Hippocampal formation (tissue), 2 donors: ENCODE measurements at regions not wholly inside any gene's neighbourhood (a gene's known extent, or its start where the extent isn't known, plus 50 kb on each side); places are given as distances from the start of the nearest gene placed in this dataset.
"Not testable (repeated sequence)": the region's sequence is repeated elsewhere in the genome, so short reads cannot be mapped to it uniquely, and the experiment has no call there.

Experiments
- DNase-seq, 2 donors: peaks; one replicate each; lab custom pipeline; 2025; lab: John Stamatoyannopoulos, UW

GRCh38 chr18:55964171-55964570 lies 376.2 kb upstream of the TCF4 start:
- no peak for DNase-seq

DNA sequence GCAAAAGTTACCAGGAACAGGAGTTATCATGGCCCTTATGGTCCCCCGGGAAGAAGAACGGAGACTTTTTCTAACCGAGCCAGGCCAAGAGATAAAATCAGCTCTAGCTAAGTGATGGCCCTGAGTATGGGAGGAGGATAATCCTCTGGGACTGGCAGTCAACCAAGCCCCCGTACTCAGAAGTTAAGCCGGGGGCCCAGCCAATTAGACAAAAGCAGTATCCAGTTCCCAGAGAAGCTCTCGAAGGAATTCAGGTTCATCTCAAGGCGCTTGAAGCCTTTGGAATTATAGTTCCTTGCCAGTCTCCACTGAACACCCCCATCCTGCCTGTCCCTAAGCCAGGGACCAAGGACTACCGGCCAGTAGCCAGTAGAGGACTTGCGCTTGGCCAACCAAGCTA lies 365.3 kb upstream of the TCF4 start:
- no peak for DNase-seq

DNA sequence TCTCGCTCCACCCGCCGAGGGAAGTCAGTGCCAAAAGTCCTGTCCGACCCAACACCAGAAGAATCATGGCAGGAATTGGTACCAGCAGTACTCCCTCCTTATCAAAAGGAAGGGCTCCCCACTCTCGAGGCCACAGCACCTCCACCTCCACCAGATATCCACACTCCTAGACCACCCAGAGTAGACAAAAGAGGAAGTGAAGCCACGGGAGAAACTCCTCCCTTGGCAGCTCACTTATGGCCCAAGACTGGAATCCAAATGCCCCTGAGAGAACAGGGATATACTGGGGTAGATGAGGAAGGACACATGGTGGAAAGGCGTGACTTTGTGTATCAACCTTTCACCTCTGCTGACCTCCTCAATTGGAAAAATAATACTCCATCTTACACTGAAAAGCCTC lies 363.7 kb upstream of the TCF4 start:
- DNase-seq = not testable (repeated sequence)

DNA sequence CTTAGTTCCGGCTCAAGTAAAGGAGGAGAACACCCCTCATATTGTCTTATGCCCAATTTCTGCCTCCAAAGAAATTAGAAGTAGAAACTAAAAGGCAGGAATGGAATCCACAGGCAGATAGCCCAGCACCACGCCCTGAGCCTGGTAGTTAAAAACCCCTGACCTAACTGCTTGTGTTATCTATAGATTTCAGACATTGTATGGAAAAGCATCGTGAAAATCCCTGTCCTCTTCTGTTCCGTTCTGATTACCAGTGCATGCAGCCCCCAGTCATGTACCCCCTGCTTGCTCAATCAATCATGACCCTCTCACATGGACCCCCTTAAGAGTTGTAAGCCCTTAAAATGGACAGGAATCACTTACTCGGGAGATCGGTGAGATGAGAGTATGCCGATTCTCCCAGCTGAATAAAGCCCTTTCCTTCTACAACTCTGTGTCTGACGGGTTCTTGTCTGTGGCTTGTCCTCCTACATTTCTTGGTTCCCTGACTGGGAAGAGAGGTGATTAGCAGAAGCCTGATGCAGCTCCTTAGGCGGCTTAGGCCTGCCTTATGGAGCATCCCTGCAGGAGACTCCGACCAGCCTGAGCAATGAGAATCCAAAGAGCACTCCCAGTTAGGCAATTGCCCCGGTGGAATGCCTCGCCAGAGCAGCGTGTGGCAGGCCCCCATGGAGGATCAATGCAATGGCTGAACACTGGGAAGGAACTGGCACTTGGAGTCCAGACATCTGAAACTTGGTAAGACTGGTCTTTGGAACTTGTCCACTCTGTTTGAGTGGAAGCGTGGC lies 362.6 kb upstream of the TCF4 start:
- no peak for DNase-seq

DNA sequence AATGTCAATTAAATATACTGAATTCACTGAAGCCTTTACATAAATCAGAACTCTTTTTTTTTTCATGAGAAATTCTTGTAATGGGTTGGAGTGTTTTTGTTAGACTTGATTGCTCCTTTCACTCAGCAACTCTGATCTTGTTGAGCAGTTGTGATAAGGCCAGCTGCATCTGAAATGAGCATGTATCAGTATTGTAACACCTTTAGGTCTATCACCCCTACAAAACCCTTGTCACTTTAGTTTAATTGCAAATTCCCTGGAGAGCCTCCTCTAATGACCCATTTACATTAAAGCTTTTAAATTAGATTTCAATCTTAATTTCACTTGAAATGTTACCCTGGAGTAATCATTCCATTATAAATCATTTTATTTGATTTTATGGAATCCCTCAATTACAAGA lies 346.8 kb upstream of the TCF4 start:
- DNase-seq = no peak

- no peak for DNase-seq
Measured at GRCh38 chr18:55932675-55933074, 344.7 kb upstream of the TCF4 start.

GRCh38 chr18:55927831-55928230 lies 339.8 kb upstream of the TCF4 start:
- no peak for DNase-seq

DNA sequence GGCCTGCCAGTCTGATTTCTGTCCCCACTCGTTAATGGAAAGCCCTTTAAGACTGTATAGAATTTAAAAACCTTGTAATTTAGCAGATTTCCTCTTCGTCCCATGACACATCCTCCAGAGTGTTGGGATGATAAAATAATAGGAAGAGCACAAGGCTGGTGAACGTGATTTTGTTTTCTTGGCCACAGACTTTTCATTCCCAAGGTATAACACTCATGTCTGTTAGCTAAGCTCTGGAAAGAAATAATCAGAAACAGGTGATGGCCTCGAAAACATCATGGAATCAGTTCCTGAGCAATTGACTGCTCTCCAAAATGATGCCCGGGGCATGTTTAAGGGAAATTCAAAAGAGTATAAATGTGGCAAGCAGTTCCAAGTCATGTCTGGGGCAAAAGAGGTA lies 337.8 kb upstream of the TCF4 start:
- DNase-seq = no peak

GRCh38 chr18:55920063-55920462 lies 332.1 kb upstream of the TCF4 start:
- no peak for DNase-seq

- DNase-seq = no peak
Measured at GRCh38 chr18:55918444-55918843, 330.5 kb upstream of the TCF4 start.

- DNase-seq = no peak
Measured at GRCh38 chr18:55912919-55913318, 324.9 kb upstream of the TCF4 start.

DNA sequence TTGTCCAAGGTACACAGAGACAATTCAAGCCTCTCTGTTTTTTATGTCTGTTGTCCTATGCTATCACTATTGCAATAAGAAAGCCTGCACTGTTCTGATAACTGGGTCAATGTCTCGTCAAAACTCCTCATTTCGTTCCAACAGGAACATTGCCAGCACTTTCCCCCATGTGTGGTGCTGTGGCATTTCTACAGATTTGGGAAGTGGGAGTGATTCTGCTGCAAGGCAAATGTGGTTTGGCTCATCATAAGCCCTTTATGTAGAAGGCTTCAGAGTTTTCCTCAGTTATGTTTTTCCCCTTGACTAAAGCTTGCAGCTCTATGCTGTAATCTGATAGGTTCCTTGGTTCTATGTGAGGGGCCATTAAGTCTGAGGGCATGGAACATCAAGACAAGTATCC lies 324.1 kb upstream of the TCF4 start:
- no peak for DNase-seq

DNA sequence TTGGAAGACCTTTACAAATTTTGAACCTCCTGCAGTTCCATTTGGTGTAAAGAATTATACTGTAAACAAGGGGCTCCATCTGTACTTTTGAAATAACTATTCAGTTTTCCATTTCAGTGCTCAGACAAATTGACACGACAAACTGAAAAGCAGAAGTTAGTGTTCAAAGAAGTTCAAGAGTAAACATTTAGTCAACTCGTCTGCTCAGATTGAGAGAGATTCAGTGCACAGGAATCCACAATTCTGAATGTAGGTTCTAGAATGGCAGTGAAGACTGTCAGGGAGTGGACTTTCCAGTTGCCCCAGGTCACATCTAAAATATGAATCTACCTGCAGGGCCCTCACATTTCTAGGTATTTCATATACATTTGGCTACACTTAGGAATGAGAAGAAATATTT lies 322.3 kb upstream of the TCF4 start:
- DNase-seq = no peak

DNA sequence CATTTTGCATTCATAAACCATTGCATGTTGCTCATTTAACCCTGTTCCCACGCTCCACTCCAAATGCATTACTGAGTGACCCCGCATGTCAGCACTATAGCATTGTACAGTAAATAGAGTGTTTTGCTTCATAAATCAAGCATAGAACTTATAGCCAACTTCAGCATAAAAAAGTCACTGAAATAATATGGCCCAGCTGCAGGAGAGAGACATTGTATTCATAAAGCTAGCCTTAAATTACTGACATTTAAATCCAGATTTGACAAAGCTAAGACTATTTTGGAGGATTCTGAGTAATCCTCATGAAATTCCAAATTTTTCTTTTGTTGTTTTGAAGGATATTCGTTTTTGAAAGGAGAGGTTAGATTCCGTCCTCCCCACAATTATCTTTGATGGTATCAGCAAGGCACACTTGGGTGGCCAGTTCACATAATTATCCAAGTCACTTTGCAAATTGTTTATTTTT lies 320.9 kb upstream of the TCF4 start:
- no peak for DNase-seq

- DNase-seq = no peak
Measured at GRCh38 chr18:55907453-55908175, 319.6 kb upstream of the TCF4 start.

DNA sequence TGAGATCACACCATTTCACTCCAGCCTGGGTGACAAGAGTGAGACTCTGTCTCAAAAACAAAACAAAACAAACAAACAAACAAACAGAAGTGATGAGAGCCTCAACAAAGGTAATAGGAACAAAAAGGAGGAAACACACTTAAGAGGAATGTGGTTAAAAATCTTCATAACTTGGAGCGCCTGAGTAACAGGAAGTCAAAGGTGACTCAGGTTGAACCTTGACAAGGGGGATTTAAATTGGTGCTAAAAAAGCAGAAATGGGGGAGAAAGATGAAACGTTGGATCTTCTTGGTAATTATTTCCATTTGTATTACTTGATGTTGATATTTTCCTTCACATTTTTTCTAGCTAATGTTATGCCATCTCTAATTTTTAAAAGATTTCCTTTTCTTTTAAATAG lies 318.5 kb upstream of the TCF4 start:
- no peak for DNase-seq

DNA sequence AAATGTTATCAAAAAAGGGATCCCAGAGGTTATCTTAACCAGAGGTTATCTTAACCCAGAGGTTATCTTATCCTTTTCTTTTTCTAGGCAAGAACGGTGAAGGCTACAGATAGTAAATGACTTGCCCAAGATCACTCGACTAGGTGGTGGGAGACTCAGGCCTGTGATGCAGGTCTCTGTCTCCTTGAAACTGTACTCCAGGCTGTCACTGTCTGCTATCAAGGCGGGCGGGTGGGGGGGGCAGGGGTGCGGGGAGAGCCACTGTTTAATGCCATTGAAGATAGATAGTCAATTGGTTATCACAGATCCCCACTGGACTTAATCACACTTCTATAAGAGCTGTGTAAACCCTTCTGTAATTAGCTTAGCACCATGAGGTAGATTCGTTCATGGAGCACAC lies 315.9 kb upstream of the TCF4 start:
- no peak for DNase-seq

DNA sequence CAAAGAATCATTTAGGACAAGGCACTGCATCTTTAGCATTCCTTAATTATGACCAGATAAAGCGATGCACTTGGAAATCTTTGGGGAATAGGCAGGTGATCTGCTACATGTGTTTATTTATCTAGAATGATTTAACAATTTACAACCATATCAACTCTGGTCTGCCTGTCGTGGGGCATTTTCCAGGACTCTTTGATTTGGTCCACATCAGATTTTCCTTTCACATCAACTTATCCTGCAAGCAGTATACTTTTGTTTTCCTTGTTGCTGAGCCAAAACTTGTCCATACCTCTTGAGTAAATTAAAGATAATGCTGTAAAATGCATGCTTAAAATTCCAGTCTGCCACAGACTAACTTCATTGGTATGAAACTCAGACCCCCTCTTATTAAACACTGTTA lies 312.4 kb upstream of the TCF4 start:
- DNase-seq = no peak

DNA sequence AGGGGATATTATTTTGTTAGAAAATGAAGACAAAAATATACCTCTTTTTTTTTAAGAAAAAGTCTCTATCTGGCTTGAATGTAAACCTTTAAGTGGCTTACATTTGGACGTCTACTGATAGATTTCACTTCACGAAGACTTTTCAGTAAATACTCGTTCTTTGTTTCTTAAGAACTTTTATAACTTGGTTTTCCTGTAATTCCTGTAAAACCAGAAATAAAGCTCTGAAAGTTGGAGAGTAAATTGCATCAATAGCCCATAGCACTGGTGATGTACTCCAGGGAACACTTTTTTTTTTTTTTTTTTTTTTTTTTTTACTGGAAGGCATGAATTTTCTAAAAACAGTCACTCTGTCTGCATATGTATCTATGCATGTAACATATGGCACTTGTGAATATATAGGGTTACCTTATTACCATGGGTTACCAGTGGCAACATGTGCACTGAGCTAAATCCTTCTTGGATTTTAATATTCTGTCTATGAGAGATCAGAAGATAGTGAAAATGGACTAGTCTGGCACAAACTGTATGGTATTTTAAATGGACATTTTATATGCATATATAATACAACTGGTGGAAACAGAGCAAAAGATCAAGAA lies 309.2 kb upstream of the TCF4 start:
- no peak for DNase-seq

DNA sequence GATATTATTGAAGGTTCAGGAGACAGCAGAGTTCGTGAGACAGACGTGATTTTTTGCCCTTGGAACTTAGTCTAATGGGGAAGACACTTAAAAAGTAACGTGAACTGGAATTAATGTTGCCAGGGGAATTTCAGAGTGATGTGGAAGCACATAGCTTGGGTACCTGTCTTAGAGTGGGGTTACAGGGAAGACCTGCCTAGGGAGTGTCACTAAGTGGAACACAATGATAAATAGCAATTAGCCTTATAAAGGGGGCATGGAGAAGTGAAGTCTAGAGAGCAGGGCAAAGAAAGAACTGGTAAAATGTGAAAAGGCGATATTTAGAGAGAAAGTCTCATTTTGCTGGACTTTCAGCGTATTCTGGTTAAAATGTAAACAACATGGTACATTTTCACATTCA lies 306.0 kb upstream of the TCF4 start:
- DNase-seq = no peak

DNA sequence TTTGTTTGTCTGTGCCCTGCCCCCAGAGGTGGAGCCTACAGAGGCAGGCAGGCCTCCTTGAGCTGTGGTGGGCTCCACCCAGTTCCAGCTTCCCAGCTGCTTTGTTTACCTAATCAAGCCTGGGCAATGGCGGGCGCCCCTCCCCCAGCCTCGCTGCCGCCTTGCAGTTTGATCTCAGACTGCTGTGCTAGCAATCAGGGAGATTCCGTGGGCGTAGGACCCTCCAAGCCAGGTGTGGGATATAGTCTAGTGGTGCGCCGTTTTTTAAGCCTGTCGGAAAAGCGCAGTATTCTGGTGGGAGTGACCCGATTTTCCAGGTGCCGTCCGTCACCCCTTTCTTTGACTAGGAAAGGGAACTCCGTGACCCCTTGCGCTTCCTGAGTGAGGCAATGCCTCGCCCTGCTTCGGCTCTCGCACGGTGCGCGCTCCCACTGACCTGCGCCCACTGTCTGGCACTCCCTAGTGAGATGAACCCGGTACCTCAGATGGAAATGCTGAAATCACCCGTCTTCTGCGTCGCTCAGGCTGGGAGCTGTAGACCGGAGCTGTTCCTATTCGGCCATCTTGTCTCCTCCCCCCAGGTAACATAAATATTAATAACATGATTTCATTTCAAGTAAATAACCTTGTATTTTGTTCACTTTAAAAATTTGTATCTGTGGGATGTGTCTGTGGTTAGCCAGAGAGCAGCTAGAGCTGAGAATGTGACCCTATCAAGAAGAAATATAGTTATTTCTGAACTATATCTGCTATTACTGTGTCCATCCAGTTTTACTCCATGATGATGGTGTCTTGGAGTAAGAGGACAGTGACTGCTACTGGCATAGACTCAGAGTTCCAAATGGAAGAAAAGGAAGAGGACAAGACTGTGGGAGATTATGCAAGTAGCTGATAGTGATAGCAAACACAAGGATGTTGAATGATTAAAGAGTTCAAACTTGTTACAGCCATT lies 305.1 kb upstream of the TCF4 start:
- not testable (repeated sequence) for DNase-seq

- DNase-seq = no peak
Measured at GRCh38 chr18:55886886-55887285, 298.9 kb upstream of the TCF4 start.
